ENCODE measurements at regions not wholly inside any gene's neighbourhood (a gene's known extent, or its start where the extent isn't known, plus 50 kb on each side); places are given as distances from the start of the nearest gene placed in this dataset.
A peak's percentile ranks its signal among the peaks of the same experiment; 100 is the strongest.

DNA sequence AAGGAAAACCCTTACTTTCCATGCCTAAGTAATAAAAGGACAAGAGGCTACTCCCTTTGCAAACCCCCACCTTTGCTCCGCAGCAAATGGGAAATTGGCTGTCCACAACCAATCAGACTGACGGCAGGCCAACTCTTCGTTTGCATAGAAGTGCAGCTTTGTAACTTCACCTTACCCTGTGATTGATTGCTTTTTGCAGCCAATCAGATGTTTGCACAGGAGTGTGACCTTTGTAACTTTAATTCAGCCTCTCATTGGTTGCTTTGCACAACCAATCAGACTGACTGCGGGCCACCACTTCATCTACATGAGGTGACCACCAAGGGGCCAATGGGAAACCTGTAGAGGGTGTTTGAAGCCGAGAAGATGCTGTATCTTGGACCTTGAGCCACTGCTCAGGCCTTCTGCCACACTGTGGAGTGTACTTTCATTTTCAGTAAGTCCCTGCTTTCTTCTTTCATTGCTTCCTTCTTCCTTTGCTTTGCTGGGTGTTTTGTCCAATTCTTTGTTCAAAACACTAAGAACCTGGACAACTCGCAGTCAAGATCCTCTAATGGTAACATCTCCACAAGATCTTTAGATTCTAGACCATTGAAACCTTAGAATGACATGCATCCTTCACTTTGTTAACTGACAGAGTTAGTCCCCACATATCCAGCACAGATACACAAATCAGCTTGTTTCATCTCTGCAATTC is 51.3 kb upstream of the FREM1 start:
- TF ChIP-seq, protein P1, sequence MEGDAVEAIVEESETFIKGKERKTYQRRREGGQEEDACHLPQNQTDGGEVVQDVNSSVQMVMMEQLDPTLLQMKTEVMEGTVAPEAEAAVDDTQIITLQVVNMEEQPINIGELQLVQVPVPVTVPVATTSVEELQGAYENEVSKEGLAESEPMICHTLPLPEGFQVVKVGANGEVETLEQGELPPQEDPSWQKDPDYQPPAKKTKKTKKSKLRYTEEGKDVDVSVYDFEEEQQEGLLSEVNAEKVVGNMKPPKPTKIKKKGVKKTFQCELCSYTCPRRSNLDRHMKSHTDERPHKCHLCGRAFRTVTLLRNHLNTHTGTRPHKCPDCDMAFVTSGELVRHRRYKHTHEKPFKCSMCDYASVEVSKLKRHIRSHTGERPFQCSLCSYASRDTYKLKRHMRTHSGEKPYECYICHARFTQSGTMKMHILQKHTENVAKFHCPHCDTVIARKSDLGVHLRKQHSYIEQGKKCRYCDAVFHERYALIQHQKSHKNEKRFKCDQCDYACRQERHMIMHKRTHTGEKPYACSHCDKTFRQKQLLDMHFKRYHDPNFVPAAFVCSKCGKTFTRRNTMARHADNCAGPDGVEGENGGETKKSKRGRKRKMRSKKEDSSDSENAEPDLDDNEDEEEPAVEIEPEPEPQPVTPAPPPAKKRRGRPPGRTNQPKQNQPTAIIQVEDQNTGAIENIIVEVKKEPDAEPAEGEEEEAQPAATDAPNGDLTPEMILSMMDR (IDR thresholded peaks at IDR 0.05; ENCODE audit: low read depth, low read length, missing input control), result no peak
- TF ChIP-seq, protein P2, sequence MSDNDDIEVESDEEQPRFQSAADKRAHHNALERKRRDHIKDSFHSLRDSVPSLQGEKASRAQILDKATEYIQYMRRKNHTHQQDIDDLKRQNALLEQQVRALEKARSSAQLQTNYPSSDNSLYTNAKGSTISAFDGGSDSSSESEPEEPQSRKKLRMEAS (IDR thresholded peaks at IDR 0.05), result no peak
- TF ChIP-seq, protein P3, sequence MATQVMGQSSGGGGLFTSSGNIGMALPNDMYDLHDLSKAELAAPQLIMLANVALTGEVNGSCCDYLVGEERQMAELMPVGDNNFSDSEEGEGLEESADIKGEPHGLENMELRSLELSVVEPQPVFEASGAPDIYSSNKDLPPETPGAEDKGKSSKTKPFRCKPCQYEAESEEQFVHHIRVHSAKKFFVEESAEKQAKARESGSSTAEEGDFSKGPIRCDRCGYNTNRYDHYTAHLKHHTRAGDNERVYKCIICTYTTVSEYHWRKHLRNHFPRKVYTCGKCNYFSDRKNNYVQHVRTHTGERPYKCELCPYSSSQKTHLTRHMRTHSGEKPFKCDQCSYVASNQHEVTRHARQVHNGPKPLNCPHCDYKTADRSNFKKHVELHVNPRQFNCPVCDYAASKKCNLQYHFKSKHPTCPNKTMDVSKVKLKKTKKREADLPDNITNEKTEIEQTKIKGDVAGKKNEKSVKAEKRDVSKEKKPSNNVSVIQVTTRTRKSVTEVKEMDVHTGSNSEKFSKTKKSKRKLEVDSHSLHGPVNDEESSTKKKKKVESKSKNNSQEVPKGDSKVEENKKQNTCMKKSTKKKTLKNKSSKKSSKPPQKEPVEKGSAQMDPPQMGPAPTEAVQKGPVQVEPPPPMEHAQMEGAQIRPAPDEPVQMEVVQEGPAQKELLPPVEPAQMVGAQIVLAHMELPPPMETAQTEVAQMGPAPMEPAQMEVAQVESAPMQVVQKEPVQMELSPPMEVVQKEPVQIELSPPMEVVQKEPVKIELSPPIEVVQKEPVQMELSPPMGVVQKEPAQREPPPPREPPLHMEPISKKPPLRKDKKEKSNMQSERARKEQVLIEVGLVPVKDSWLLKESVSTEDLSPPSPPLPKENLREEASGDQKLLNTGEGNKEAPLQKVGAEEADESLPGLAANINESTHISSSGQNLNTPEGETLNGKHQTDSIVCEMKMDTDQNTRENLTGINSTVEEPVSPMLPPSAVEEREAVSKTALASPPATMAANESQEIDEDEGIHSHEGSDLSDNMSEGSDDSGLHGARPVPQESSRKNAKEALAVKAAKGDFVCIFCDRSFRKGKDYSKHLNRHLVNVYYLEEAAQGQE (IDR thresholded peaks at IDR 0.05), result no peak
- no peak for TF ChIP-seq RAD21 (IDR thresholded peaks at IDR 0.05)
- no peak for TF ChIP-seq RXRA (IDR thresholded peaks at IDR 0.05)
- TF ChIP-seq EGR1 (IDR thresholded peaks at IDR 0.05; ENCODE audit: low read depth in 2 of 2), result no peak
- peak; percentile 38 for TF ChIP-seq SP1 (IDR thresholded peaks at IDR 0.05)
- no peak for TF ChIP-seq TAF1 (conservative IDR thresholded peaks at IDR 0.05)

Measured in liver (tissue), 3 donors.